GM12872 (cell line): ENCODE measurements at regions not wholly inside any gene's neighbourhood (a gene's known extent, or its start where the extent isn't known, plus 50 kb on each side); places are given as distances from the start of the nearest gene placed in this dataset.

Source experiments
- CTCF ChIP-seq: IDR thresholded peaks from 3 replicates; pipeline ENCODE4 v1.5.1; 2011; ENCODE audit warnings: low read depth, mild to moderate bottlenecking, low read length, moderate library complexity; ENCODE audit not compliant: insufficient read depth

- TF ChIP-seq CTCF, result no peak
Measured at GRCh38 chr22:48259991-48260670, 1497.7 kb downstream of the TBC1D22A start.

GRCh38 chr22:48258811-48259210 is 1496.4 kb downstream of the TBC1D22A start:
- TF ChIP-seq CTCF, result no peak

- no peak for TF ChIP-seq CTCF
Measured at GRCh38 chr22:48258064-48258701, 1495.7 kb downstream of the TBC1D22A start.

GRCh38 chr22:48257685-48258055 is 1495.2 kb downstream of the TBC1D22A start:
- TF ChIP-seq CTCF, result no peak

GRCh38 chr22:48256776-48257684 is 1494.6 kb downstream of the TBC1D22A start:
- TF ChIP-seq CTCF, result no peak

- TF ChIP-seq CTCF, result no peak
Measured at GRCh38 chr22:48256041-48256739, 1493.7 kb downstream of the TBC1D22A start.
